ENCODE measurements at regions not wholly inside any gene's neighbourhood (a gene's known extent, or its start where the extent isn't known, plus 50 kb on each side); places are given as distances from the start of the nearest gene placed in this dataset.

- H4K91ac ChIP-seq (ENCODE audit: insufficient read length, low read depth, low read length), result no peak overlapping the region
- H3T11ph ChIP-seq (ENCODE audit: low read length), result no peak overlapping the region
- no peaks in the 10 kb centered on the region for H3K4me1 ChIP-seq (ENCODE audit: insufficient read depth, low read length)
- no peaks in the 10 kb centered on the region for H3K79me1 ChIP-seq (ENCODE audit: insufficient read depth, low read depth, low read length, poor library complexity, severe bottlenecking)
- no peak overlapping the region for H2AFZ ChIP-seq (ENCODE audit: low read length)
- Mint-ChIP-seq H3K9me3 (no peaks in the 10 kb centered on the region), H3K27me3 (ENCODE audit: low read depth) (no peaks in the 10 kb centered on the region), H3K4me3 (no peak overlapping the region), H3K27ac (no peak overlapping the region), H3K36me3 (ENCODE audit: insufficient read depth in 1 of 3, low read depth in 3 of 3) (peaks cover 0 to 6% (median 0%) of the 10 kb centered on the region in 3 experiments; a peak in 2 of 7 replicates), H3K4me1 (no peaks in the 10 kb centered on the region)
- no peak overlapping the region for H3K27ac ChIP-seq (ENCODE audit: insufficient read length, low read depth, low read length)
- no peak overlapping the region for H2BK120ac ChIP-seq (ENCODE audit: low read depth, low read length, poor library complexity, severe bottlenecking)
- no peak overlapping the region for H3K14ac ChIP-seq (ENCODE audit: insufficient read depth, low read length)
- no peak for DNase-seq
- H3K23ac ChIP-seq (ENCODE audit: insufficient read length, low read depth, low read length), result no peak overlapping the region
- no CpG with 5 or more reads among the region's 8 CpGs for WGBS (ENCODE audit: extremely low coverage, insufficient read length, low lambda C conversion rate)
- H3K56ac ChIP-seq (ENCODE audit: insufficient read length, low read depth, low read length), result no peak overlapping the region
- H2BK5ac ChIP-seq (ENCODE audit: insufficient read length, low read length), result no peak overlapping the region
- H3K9ac ChIP-seq (ENCODE audit: extremely low read depth, insufficient read length, low read length), result no peak overlapping the region
- no peak overlapping the region for H3K4me2 ChIP-seq (ENCODE audit: insufficient read depth, insufficient read length, low read length)
- H2BK12ac ChIP-seq (ENCODE audit: insufficient read length, low read depth, low read length), result no peak overlapping the region
- H3K9me3 ChIP-seq (ENCODE audit: control insufficient read depth, low read depth, low read length), result no peaks in the 10 kb centered on the region
- no peak overlapping the region for H4K8ac ChIP-seq (replicated peaks; ENCODE audit: insufficient read length, low read depth, low read length)
- H4K20me1 ChIP-seq (ENCODE audit: control insufficient read depth, insufficient read depth, insufficient read length), result no peaks in the 10 kb centered on the region
- no peak overlapping the region for H3K18ac ChIP-seq (ENCODE audit: insufficient read length, low read depth, low read length)
- H2BK20ac ChIP-seq (ENCODE audit: low read depth, low read length, poor library complexity, severe bottlenecking), result no peak overlapping the region
- H3K4ac ChIP-seq (ENCODE audit: low read depth, low read length), result no peak overlapping the region
- no peaks in the 10 kb centered on the region for H3K23me2 ChIP-seq (ENCODE audit: insufficient read length, low read depth, low read length, poor library complexity, severe bottlenecking)
- no peaks in the 10 kb centered on the region for H3K27me3 ChIP-seq (ENCODE audit: insufficient read depth, low read length)
- no peaks in the 10 kb centered on the region for H3K79me2 ChIP-seq (ENCODE audit: insufficient read depth, low read length)
- no peak overlapping the region for H2AK5ac ChIP-seq (ENCODE audit: insufficient read length, low read length)
- TF ChIP-seq CTCF (conservative IDR thresholded peaks at IDR 0.05), result no peak
- no peak overlapping the region for H2BK15ac ChIP-seq (ENCODE audit: low read depth, low read length)
- H4K5ac ChIP-seq (ENCODE audit: insufficient read length, low read depth, low read length), result no peak overlapping the region
Measured at GRCh38 chr1:232422898-232423297, 207.0 kb downstream of the SIPA1L2 start.
